GM18507 (cell line): ENCODE measurements at regions not wholly inside any gene's neighbourhood (a gene's known extent, or its start where the extent isn't known, plus 50 kb on each side); places are given as distances from the start of the nearest gene placed in this dataset.

Experiments
- DNase-seq: peaks from one replicate; pipeline ENCODE4 v3.0.0; 2011; ENCODE audit warnings: low read depth; ENCODE audit not compliant: insufficient read length; ENCODE audit errors: extremely low spot score
- FAIRE-seq: peaks from 2 replicates; lab custom pipeline; 2011; peaks lifted over from hg19 to GRCh38; lab: Jason Lieb, UNC

DNA sequence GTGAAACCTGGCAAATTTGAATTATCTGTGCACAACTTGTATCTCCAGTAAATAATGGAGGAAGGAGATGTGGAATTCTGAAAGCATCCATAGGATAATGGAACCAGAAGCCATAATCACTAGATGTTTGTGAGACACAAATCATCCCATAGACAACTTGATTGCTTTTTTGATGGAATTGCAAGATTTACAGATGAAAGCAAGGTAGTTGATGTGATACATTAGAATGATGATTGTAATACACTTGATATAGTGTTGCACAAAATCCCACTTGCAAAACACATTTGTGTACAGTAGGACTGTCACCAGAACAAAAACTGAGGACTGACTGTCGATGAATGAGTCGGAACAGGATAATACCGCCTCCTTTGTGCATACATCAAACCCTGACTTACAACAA, 178.3 kb downstream of the IRS2 start:
- DNase-seq (no peak), FAIRE-seq (no peak)

GRCh38 chr13:109606520-109606919, 179.9 kb downstream of the IRS2 start:
- no peak for DNase-seq
- FAIRE-seq: no peak

DNA sequence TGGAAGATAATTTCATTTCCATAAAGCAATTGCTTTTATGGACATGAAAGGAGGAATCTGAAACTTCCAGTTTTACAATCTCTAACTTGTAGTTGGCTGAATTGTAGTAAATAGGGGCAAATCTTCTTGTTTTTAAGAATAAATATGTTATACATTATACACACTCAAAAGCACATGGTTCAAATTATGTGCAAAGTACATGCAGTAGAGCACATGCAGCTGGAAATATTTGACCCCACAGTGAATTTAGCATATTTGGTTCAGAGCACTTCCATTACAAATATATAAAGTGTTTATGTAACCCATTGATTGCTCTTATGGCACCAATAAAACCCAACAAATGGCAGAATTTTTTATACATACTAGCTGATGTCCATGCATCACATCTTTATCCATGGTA, 180.5 kb downstream of the IRS2 start:
- no peak for DNase-seq
- FAIRE-seq: no peak

DNA sequence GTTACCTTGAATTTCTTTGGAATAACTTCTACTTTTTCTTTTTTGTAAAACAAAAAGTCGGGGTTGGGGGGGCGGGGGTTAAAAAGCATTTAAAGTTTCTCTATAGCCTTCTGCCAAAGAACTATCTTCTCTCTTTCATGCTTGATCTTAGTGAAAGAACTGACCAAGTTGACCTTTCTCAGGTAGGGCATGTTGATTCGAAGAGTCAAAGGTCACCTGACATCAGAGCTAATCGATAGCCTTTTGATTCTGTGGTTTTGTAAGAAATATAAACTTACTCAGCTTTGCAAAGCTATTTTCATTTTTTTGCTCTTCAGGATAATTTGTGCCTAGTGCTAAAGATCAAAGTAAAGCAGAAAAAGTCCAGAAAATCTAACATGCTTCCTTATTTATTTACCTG, 181.5 kb downstream of the IRS2 start:
- FAIRE-seq (no peak), DNase-seq (no peak)

GRCh38 chr13:109602356-109602755, 184.0 kb downstream of the IRS2 start:
- FAIRE-seq (no peak), DNase-seq (no peak)

- DNase-seq: no peak
- FAIRE-seq: no peak
Observed at GRCh38 chr13:109599901-109600657, 186.3 kb downstream of the IRS2 start.

DNA sequence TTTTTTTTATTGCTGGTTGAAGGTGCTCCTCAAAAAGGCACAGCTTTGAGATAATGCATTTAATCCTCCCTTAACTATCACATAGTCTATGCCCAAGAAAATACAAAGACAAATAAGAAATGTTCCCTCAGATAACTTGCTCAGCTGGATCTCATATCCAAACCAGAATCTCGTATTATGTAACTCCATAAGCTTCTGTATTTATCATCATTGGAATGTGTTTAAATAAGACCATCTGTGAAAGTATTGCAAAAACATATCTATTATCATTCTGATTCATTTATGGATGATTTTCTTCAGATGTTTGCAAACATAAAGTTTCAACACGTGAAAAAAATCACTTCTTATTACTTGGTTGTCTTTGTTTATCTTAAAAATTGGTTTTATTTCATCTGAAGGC, 190.9 kb downstream of the IRS2 start:
- DNase-seq (no peak), FAIRE-seq (no peak)

GRCh38 chr13:109593230-109593629, 193.2 kb downstream of the IRS2 start:
- FAIRE-seq (no peak), DNase-seq (no peak)

GRCh38 chr13:109592770-109593169, 193.6 kb downstream of the IRS2 start:
- no peak for FAIRE-seq
- no peak for DNase-seq

DNA sequence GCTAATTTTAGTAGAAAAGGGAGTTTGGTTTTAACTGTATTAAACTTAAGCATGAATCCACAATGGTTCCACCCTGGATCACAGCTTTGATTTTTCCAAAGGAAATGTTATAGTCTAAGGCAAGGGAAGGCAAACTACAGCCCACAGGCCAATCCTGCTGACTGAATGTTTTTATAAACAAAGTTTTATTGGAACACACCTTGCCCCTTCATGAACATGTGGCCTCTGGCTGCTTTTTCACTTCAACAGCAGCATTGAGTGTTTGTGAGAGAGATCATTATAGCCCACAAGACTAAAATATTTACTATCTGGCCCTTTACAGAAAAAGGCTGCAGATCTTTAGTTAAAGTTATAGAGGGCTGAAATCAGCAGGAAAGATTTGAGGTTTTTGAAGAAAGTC, 198.7 kb downstream of the IRS2 start:
- no peak for DNase-seq

DNA sequence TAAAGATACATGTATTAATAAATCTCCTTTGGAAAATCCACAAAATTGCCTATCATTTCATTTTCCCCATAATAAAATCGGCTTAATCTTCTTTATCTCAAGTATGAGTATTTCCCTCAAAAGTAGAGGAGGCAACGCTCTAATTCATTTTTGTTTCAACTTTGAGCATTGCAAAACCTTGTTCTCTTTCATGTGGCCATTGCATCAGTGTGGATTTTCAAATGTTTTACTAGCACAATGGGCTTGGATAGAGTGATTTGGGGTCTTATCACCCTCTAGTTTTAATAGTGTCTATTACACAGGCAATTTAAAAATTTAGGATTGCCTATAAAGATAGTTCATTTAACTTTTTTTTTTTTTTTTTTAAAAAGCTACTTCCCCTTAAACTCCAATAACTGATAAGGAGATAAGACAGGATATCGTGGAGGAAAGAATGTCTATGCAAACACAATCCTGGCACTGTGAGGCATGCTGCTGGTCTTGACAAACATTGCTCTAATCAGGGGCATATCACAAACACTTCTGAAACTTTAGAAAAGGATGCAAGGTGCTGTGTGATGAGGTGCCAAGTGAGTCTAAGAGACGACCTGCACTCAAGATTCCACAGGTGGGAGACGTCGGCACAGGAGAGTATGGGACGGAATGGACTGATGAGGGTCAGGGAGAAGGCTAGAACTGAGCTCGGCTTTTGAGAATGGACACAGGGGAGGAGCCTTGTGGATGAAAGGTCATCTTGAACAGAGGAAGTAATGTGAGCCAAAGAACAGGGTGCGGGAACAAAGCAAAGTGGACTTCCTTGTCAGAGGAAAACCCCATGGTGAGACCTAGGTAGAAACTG, 199.7 kb downstream of the IRS2 start:
- DNase-seq (no peak), FAIRE-seq (no peak)

More for the DNA sequence above, 198.7 kb downstream of the IRS2 start:
- no peak for FAIRE-seq

GRCh38 chr13:109584844-109585361, 201.5 kb downstream of the IRS2 start:
- DNase-seq (no peak), FAIRE-seq (no peak)

DNA sequence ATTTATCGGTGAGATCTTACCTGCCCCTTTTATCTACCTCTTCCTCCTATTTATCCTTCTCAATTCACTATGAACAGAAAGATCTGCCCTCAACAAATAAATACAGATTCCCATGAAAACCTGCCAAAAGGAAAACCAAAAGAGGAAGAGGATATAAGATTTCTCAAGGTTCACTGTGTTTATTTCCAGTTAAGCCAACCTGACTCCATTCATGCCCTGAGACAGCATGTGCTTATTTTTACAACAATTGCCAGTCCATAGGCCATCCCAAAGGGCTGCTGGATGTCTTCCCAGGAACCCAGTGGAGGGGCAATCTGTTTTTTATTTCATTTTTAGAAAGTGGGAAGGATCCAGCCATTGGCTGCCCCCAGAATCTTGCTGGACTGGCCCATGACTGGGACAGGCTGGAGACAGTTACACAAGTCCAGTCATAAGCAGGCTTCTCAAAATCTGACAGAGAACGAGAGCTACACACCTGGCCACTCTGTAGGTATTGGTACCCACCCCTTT, 209.1 kb downstream of the IRS2 start:
- no peak for DNase-seq
- FAIRE-seq: no peak

GRCh38 chr13:109576331-109576813, 210.0 kb downstream of the IRS2 start:
- no peak for FAIRE-seq
- DNase-seq: no peak

- no peak for DNase-seq
- no peak for FAIRE-seq
Observed at GRCh38 chr13:109575821-109576220, 210.6 kb downstream of the IRS2 start.

GRCh38 chr13:109572389-109572788, 214.0 kb downstream of the IRS2 start:
- no peak for DNase-seq
- FAIRE-seq: no peak

GRCh38 chr13:109569958-109570711, 216.2 kb downstream of the IRS2 start:
- DNase-seq: peak; percentile 18
- peak; percentile 75 for FAIRE-seq

DNA sequence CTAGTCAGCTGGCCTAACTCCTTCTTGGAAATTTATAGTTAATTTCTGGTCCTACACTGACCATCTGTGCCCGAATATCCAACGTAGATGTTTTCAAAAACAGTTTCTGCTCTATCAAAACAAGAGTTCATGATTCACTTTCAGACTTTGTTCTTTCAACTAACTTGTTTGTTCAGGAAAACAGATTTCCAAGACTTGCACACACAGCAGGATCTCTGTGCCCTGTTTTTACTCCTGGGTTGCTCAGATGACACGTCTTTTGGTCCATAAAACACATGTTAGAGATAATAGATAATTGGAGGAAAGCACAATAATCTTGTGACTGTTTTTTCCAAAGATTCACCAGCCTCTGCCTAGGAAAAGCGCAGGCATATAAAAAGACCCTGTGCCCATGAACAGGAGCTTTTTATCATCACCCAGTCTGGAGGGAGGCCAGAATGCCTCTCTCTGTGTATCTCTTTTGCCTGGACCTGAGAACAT, 218.0 kb downstream of the IRS2 start:
- DNase-seq (no peak), FAIRE-seq (no peak)

DNA sequence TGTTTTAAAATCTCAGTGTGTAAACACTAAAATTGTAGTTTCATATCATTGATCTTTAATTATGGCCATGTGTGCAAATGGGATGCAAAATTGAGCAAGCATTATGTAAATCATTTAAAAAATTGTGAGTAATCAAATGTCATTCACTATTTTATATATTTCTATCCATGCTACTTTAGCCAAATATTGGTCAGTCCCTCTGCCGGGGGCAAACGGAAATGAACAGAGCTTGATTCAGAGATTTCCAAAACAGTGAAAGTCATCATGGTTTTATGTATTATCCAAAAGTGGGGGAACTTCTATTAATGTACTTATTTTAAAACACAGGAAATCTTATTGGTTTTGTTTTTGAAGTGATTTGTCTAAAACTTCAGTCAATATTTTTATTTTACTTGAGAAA, 219.1 kb downstream of the IRS2 start:
- no peak for FAIRE-seq
- no peak for DNase-seq

GRCh38 chr13:109565877-109566276, 220.5 kb downstream of the IRS2 start:
- no peak for FAIRE-seq
- DNase-seq: no peak
